ENCODE measurements at regions not wholly inside any gene's neighbourhood (a gene's known extent, or its start where the extent isn't known, plus 50 kb on each side); places are given as distances from the start of the nearest gene placed in this dataset.

GRCh38 chr3:193187070-193187722, 53.8 kb upstream of the PLAAT1 start:
- no peak overlapping the region for H3K4me3 ChIP-seq (ENCODE audit: low read depth, low read length)
- no peak for TF ChIP-seq CTCF (IDR thresholded peaks at IDR 0.05; ENCODE audit: insufficient read depth, low read length)

GRCh38 chr3:193190146-193190786, 50.8 kb upstream of the PLAAT1 start:
- DNase-seq (ENCODE audit: low read depth): no peak
- H3K4me3 ChIP-seq (ENCODE audit: low read depth, low read length): no peak overlapping the region
- no peak for TF ChIP-seq CTCF (IDR thresholded peaks at IDR 0.05; ENCODE audit: insufficient read depth, low read length)

More at GRCh38 chr3:193187070-193187722, 53.8 kb upstream of the PLAAT1 start:
- DNase-seq (ENCODE audit: low read depth): no peak

Data from fibroblast of the aortic adventitia (primary cell).